OCI-LY3 (cell line): ENCODE measurements at regions not wholly inside any gene's neighbourhood (a gene's known extent, or its start where the extent isn't known, plus 50 kb on each side); places are given as distances from the start of the nearest gene placed in this dataset.

Source experiments
- CTCF ChIP-seq: fragments of 200-600, 300-600 bp; sonication (generic); IDR thresholded peaks from 2 replicates; pipeline ENCODE4 v1.5.1; 2014; ENCODE audit warnings: antibody characterized with exemption, low read length, low read depth
- EZH2phosphoT487 ChIP-seq: fragments of 200-600 bp; shearing (Covaris generic); IDR thresholded peaks from 2 replicates; pipeline ENCODE4 v1.6.1; 2018; ENCODE audit warnings: antibody characterized with exemption, mixed run types, low read depth

- TF ChIP-seq CTCF (no peak), EZH2phosphoT487 (no peak)
These were observed 806.0 kb upstream of the ZNF608 start for GRCh38 chr5:125552486-125552885.
